ENCODE measurements at regions not wholly inside any gene's neighbourhood (a gene's known extent, or its start where the extent isn't known, plus 50 kb on each side); places are given as distances from the start of the nearest gene placed in this dataset.

DNA sequence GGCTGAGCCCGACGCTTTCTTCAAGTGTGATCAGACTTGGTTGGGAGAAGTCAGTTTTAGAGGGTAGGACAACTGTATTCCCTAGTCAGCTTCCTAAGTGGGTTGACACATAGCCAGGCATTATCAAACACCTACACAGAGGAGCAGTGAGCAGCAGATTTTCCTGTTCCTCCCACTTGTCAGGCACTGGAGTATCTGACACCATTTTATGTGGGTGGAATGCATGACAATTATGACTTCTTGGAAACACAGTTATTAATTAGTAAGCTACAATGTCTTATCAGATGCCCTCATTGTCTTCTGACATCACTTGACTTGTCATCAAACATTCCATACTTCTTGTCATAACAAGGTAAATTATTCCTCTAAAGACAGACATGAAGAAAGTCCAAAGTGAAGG, 124.9 kb downstream of the IRX2 start:
- TF ChIP-seq CTCF (IDR thresholded peaks at IDR 0.05) (no peak), POLR2AphosphoS5 (IDR thresholded peaks at IDR 0.05) (no peak), POLR2A (IDR thresholded peaks at IDR 0.05) (no peak)
